Activated T-cell treated with anti-CD3 and anti-CD28 coated beads, Interleukin-2, amount 50 U/mL, for 24 hours (primary cell): ENCODE measurements at regions not wholly inside any gene's neighbourhood (a gene's known extent, or its start where the extent isn't known, plus 50 kb on each side); places are given as distances from the start of the nearest gene placed in this dataset.

Source experiments
- DNase-seq: peaks from one replicate; pipeline ENCODE4 v3.0.0-alpha.2; 2020
- H3K27ac Mint-ChIP-seq: 2 replicates; pipeline ENCODE4 v1.8.0; 2020; ENCODE audit warnings: mild to moderate bottlenecking, mixed read lengths
- H3K27me3 Mint-ChIP-seq: 2 replicates; pipeline ENCODE4 v1.8.0; 2020; ENCODE audit warnings: mixed read lengths
- H3K36me3 Mint-ChIP-seq: 2 replicates; pipeline ENCODE4 v1.8.0; 2020; ENCODE audit warnings: low read depth, mixed read lengths
- H3K4me1 Mint-ChIP-seq: 2 replicates; pipeline ENCODE4 v1.8.0; 2020; ENCODE audit warnings: low read depth, mixed read lengths
- H3K4me3 Mint-ChIP-seq: 2 replicates; pipeline ENCODE4 v1.8.0; 2020; ENCODE audit warnings: mild to moderate bottlenecking, moderate library complexity, mixed read lengths
- H3K9me3 Mint-ChIP-seq: 2 replicates; pipeline ENCODE4 v1.8.0; 2020; ENCODE audit warnings: mixed read lengths

DNA sequence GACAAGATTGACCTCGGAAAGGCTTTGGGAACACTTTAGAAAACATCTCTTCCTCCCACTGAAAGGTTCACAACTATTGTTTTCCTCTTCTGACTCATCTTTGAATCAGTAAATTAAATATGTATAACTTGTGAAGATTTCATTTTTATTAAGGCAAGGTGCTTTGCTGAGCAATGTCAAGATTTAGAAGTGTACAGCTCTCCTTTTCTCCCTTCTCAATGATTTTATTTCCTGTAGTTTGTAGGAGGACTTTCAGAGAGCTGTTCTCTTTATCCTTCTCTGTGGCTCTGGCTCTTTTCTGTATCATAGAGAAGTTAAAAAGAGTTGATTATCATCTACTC, 594.2 kb downstream of the METTL15 start:
- no peaks in the 10 kb centered on the region for H3K9me3 Mint-ChIP-seq
- H3K27ac Mint-ChIP-seq: no peak overlapping the region
- H3K27me3 Mint-ChIP-seq: no peaks in the 10 kb centered on the region
- no peaks in the 10 kb centered on the region for H3K4me1 Mint-ChIP-seq
- no peak for DNase-seq
- no peak overlapping the region for H3K4me3 Mint-ChIP-seq
- H3K36me3 Mint-ChIP-seq: no peaks in the 10 kb centered on the region

DNA sequence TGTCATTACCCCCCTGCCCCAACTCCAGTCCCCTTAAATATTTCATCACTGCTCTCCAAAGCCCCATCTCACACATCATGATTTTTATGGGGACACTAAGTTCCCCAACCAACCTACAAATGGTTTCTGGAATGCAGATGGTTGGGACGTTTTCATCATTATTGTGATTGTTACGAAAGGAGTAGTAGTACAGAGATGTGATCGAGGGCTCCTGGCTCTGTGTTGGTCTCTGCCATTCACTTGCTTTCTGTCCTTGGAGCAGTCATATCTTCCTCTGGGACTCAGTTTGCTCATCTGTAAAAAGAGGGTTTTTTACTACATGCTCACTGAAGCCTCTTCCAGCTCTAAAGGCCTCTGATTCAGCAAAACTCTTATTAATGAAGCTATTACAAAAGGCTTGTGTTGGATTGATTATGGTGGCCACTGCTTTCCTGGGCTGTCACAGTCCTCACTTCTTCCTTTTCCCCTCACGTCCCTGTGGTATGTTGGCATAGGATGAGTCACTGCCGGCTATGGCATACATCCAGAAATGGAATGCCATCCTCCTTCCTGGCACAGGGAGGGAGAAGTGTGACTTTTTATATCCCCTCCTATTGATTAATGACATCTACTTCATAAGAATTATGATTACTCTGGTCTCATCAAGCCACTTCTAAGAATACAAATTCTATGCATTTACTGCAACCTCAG, 593.7 kb downstream of the METTL15 start:
- no peak for DNase-seq
- Mint-ChIP-seq H3K4me1 (no peaks in the 10 kb centered on the region), H3K27ac (no peak overlapping the region)

DNA sequence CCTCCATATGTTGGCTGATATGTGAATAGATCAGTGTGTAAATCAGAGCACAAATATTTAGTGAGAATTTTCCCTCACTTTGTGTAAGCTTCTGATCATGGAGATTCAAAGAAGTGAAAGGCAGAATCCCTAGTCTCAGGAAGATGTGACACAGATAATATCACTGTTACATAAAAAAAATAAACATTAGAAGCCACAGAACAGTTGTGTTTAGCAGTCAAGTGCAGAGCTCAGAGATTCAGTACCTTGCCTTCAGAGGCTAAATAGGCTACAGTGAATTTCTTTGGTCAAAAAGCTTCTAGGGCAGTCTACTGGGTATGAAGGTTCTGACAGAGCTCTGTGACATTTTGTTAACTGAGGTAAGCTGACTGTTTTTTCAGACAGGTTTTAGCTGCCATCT, 591.5 kb downstream of the METTL15 start:
- Mint-ChIP-seq H3K27me3 (no peaks in the 10 kb centered on the region), H3K27ac (no peak overlapping the region), H3K4me3 (no peak overlapping the region), H3K4me1 (no peaks in the 10 kb centered on the region), H3K9me3 (no peaks in the 10 kb centered on the region), H3K36me3 (no peaks in the 10 kb centered on the region)
- DNase-seq: no peak

More for the DNA sequence above, 593.7 kb downstream of the METTL15 start:
- no peaks in the 10 kb centered on the region for H3K27me3 Mint-ChIP-seq
- no peaks in the 10 kb centered on the region for H3K9me3 Mint-ChIP-seq
- no peak overlapping the region for H3K4me3 Mint-ChIP-seq
- H3K36me3 Mint-ChIP-seq: no peaks in the 10 kb centered on the region

DNA sequence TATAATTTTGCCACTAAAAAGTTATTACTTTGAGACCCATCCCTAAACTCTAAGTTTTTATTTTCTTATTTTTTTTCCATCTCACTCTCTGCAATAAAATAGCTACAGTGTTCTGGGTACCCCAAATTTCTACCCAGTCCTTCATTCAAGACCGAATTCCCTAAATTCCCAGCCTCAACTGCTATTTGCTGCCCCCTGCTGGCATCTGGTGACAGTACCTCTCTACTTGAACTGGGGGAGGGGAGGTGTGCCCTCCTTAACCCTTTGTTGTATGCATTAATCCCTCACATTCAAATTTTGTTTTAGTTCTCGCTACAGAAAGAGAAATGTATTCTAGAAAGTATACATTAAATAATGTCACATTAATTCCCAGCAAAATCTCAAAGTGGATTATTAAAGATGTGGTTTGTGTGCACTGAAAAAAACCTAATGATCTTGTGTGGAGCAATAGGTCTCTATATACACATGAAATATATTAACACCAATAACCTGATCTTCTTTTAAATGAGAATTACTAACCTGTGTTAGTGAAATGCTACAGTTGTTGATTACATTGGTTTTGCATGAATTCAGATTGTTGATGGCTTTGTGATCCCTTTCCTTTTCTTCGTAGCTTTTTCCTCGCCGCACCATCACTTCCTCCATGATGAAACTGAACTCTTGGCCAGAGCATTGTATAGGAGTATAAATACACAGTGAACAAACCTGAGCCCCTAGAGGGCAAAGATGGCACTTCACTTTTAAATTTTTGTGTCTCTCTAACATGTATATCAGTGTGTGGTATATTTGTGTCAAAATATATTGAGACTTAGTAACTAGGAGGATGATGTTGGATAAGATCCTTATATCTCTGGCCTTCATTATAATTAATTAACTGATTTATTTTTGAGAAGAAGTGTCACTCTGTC, 590.0 kb downstream of the METTL15 start:
- H3K4me3 Mint-ChIP-seq: no peak overlapping the region
- H3K27ac Mint-ChIP-seq: no peak overlapping the region
- peak; percentile 26 for DNase-seq
- H3K36me3 Mint-ChIP-seq: no peaks in the 10 kb centered on the region
- no peaks in the 10 kb centered on the region for H3K4me1 Mint-ChIP-seq
- H3K27me3 Mint-ChIP-seq: no peaks in the 10 kb centered on the region
- no peaks in the 10 kb centered on the region for H3K9me3 Mint-ChIP-seq

DNA sequence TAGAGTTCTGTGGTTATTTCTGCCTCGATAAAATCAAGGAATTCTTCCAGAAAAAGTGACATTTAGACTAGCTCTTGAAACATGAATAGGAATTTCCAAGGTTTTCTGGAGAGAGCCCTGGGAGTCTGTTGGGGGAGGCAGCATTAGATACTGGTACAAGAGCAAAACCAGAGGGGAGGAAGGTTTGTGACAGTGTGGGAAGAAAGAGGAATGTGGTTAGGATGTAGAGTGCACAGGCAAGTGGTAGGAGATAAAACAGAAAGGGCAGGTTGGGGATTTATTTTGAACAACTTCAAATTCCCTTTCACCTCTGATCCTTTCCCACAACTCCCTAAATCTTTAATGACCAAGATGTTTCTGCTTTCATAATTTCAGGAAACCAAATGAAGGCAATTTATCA, 588.4 kb downstream of the METTL15 start:
- no peaks in the 10 kb centered on the region for H3K4me1 Mint-ChIP-seq
- no peak overlapping the region for H3K4me3 Mint-ChIP-seq
- no peaks in the 10 kb centered on the region for H3K27me3 Mint-ChIP-seq
- DNase-seq: no peak
- H3K36me3 Mint-ChIP-seq: no peaks in the 10 kb centered on the region
- H3K27ac Mint-ChIP-seq: no peak overlapping the region
- no peaks in the 10 kb centered on the region for H3K9me3 Mint-ChIP-seq

DNA sequence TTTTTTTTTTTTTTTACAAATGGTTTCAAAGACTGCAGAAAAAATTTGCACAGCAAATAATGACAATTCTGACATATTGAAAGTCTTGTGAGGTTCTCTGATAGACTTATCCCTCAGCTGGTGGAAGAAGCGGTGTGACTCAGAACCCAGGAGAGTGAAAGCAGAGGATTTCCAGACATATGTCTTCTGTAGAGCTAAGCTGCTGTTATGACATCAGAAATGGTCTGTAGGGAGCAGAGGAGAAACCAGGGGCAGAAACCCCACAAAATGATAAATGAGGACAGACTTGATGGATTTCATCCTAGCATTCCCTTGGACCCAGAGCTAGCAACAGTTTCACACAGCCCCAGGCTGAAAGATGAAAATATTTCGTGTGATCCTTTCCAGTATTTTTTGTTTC, 582.6 kb downstream of the METTL15 start:
- Mint-ChIP-seq H3K27ac (no peak overlapping the region), H3K9me3 (peaks cover 11% of the 10 kb centered on the region), H3K4me3 (no peak overlapping the region), H3K27me3 (no peaks in the 10 kb centered on the region), H3K36me3 (no peaks in the 10 kb centered on the region), H3K4me1 (no peaks in the 10 kb centered on the region)
- DNase-seq: no peak

DNA sequence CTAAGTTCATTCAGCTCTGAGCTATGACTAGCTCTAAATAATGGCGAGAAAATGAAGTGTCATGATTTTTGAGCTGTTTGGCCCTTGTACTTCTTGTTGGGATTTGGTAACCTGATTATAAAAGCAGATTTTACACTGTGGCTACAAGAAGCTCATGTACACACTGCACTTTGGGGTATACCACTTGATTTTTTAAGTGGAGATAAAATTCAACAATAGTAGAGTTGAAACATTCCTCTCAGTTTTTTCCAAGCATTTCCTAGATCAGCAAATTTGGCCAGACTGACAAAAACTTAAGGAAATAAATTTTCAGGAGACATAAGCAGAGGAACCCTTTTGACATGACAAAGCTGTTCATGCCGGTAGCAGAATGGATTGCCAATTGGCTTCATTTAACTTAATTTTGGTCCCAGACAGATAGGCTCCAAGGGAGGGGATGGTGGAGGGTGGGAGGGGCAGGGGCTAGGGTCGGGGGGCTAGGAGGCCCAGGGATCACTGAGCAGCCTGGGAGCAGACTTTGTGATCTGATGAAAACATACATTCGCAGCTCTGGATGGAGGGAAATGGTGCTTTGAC, 575.9 kb downstream of the METTL15 start:
- no peaks in the 10 kb centered on the region for H3K27me3 Mint-ChIP-seq
- peaks cover 6% of the 10 kb centered on the region for H3K9me3 Mint-ChIP-seq
- no peaks in the 10 kb centered on the region for H3K36me3 Mint-ChIP-seq
- H3K4me1 Mint-ChIP-seq: no peaks in the 10 kb centered on the region
- no peak overlapping the region for H3K27ac Mint-ChIP-seq
- H3K4me3 Mint-ChIP-seq: no peak overlapping the region
- no peak for DNase-seq

DNA sequence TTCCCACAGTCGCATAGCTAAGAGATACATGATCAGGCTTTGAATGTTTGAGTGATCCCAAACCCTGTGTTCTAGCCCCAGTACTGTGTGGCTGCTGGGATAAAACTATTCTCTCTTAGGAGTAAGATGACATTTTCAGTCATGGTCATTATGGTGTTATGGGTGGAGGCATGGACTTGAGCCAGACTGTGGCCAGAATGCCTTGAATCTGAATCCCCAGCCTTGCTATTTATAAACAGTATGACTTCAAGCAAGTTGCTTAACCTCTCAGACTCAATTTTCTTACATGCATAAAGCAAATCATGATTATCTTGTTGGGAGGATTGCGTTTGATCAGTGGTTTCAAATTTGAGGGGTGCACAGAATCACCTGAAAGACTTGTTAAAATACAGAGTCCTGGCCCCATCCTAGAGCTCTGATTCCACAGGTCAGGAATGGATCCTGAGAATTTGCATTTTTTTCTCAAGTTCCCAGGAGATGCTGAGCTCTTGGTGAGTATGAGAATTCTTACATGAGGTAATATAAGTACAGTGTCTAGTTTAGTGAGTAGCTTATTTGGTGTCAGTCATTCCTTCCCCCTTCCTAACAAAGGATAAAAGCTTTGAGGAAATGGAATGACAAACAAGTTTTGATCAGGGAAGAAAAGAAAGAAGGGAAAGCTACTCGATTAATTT, 571.7 kb downstream of the METTL15 start:
- Mint-ChIP-seq H3K27ac (no peak overlapping the region), H3K36me3 (no peaks in the 10 kb centered on the region), H3K9me3 (peaks cover 2% of the 10 kb centered on the region), H3K27me3 (no peaks in the 10 kb centered on the region), H3K4me3 (no peak overlapping the region), H3K4me1 (no peaks in the 10 kb centered on the region)
- no peak for DNase-seq

DNA sequence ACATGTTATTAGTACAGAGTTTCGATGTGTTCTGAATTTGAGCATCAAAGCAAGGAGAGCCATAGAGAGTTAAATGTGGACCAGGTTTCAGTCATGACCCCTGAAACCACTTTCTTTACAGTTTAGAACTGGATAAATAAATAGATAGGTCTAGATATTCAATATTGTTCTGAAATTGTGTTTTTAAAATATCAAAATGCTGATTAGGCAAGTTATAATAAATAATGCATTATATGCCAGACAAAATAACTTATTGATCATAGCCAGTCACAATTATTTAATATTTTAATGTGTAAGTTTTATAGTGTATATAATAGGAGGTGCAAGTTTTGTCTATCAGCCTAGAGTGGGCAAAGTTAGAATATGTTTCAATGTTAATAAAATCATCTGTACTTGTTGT, 569.5 kb downstream of the METTL15 start:
- no peak overlapping the region for H3K27ac Mint-ChIP-seq
- no peaks in the 10 kb centered on the region for H3K4me1 Mint-ChIP-seq
- H3K27me3 Mint-ChIP-seq: no peaks in the 10 kb centered on the region
- no peaks in the 10 kb centered on the region for H3K36me3 Mint-ChIP-seq
- no peak overlapping the region for H3K4me3 Mint-ChIP-seq
- DNase-seq: no peak
- peaks cover 2% of the 10 kb centered on the region for H3K9me3 Mint-ChIP-seq

DNA sequence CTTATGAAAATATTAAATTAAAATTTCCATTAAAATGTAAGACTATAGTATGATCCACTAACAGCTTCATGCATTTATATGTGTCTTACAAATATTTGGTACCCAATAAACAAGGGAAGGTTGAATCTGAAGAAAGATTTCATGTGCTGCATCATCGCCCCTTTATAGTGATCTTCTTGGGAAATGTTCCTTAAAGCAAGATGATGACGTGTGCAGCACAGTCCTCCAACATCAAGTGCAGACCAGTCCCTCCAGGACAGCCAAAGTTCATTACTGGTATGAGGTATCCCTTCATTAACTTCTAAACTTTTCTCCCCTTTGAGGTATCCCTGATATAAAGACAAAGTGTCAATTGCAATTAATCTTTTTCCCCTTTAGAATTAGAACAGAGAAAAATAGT, 567.0 kb downstream of the METTL15 start:
- Mint-ChIP-seq H3K4me1 (no peaks in the 10 kb centered on the region), H3K36me3 (no peaks in the 10 kb centered on the region), H3K4me3 (no peak overlapping the region), H3K9me3 (no peaks in the 10 kb centered on the region), H3K27me3 (no peaks in the 10 kb centered on the region), H3K27ac (no peak overlapping the region)
- DNase-seq: no peak

DNA sequence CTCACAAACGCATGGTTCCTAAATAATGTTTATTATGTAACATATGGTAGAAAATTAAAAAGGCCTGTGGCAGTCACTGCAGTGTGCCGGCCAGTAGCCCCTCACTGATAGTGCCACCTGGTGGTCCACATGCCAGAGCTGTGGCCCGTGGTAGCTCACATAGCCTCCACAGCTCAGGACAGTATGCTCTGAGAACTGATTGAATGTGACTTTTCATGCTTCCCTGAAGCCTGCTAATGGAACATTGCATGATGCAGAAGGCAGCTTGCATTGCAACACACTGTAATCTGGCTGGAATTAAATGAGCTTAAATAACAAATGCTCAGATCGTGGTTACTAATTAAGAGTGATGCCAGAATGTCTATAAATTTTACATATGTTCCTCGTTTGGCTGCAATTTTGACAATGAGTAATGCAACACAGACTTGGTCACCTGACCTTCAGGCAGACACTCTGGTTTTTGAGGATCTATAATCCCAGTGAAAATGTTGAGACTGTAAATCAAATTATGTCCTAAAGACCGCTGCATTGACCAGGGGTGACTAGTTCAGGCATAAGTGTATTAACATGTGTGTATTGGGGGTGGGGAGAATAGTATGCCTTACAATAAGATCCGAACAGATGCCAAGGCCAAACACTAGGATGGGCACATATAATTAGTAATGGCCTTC, 566.4 kb downstream of the METTL15 start:
- Mint-ChIP-seq H3K4me1 (no peaks in the 10 kb centered on the region), H3K27me3 (no peaks in the 10 kb centered on the region), H3K36me3 (no peaks in the 10 kb centered on the region), H3K4me3 (no peak overlapping the region), H3K9me3 (no peaks in the 10 kb centered on the region), H3K27ac (no peak overlapping the region)
- no peak for DNase-seq

DNA sequence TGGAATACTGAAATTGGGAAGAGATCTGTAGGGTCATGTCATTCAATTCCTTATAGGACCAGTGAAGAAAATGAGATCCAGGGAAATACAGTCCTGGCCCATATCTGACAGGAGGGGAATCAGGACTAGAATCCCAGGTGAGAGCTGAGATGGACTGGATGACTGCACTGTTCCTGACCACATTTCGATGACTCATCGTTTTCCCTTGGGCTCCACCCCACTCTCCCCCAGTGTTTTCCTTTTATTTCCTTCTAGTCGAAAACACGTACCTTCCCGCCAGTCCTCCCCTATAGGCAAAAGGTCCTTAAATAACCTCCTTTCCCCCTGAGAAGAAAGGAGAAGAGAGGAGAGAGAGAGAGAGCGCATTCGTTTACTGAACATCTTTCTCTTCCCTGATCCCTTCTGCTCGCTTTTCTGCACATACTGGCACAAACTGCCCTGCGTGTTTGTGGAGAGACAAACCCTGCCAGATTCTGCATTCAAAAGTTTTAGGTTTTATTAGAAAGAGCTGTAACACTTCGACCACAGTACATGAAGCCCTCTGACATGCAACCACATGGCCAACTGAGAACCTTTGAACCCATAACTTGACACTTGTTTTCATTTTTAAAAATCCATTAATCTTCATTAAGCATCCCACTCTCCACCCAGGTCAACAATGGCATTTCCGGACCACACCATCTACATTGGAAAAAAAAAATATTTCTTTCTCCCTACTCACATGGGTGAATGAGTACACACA, 565.7 kb downstream of the METTL15 start:
- H3K27ac Mint-ChIP-seq: no peak overlapping the region
- no peaks in the 10 kb centered on the region for H3K27me3 Mint-ChIP-seq
- no peaks in the 10 kb centered on the region for H3K4me1 Mint-ChIP-seq
- no peaks in the 10 kb centered on the region for H3K36me3 Mint-ChIP-seq
- no peak overlapping the region for H3K4me3 Mint-ChIP-seq
- H3K9me3 Mint-ChIP-seq: no peaks in the 10 kb centered on the region
- DNase-seq: no peak

DNA sequence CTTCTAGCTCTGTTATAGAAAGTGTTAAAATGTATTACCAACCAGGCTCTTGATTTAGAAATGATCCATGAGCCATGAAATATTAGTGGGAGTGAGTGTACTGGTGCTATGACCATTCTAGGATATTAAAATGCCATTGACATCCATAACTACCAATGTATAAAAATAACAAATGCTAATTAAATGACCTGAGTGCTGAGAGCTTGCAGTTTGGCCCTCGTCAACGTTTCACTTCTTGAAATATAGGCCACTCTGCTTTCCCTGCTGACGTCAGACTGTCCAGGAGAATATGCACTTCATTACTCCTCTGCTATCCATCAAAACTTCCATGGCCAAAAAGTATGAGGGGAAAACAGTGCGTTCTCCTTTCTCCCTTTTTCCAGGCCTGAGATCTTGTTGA, 563.1 kb downstream of the METTL15 start:
- H3K4me1 Mint-ChIP-seq: no peaks in the 10 kb centered on the region
- no peak overlapping the region for H3K27ac Mint-ChIP-seq
- no peak for DNase-seq
- H3K9me3 Mint-ChIP-seq: no peaks in the 10 kb centered on the region
- no peaks in the 10 kb centered on the region for H3K36me3 Mint-ChIP-seq
- H3K27me3 Mint-ChIP-seq: no peaks in the 10 kb centered on the region
- H3K4me3 Mint-ChIP-seq: no peak overlapping the region

DNA sequence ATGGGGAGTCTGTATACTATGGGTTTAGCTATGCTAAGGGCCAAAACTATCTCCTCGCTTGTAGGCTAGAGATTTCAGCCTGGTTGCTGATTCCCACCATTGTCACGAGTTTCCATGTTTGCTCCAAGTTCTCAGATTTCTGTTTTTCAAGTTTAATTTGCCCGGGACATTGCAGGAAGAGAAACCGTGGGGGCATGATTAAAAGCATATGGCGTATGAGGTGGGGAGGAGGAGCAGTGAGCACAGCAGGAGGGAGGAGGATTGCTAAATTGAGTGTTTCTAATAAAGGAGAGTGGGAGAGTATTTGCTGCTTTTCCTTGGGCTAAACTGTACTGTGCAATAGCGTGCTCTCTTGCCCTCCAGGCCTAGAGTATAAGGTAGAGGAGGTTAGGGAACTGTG, 558.4 kb downstream of the METTL15 start:
- H3K4me3 Mint-ChIP-seq: no peak overlapping the region
- H3K27me3 Mint-ChIP-seq: no peaks in the 10 kb centered on the region
- H3K4me1 Mint-ChIP-seq: no peaks in the 10 kb centered on the region
- H3K36me3 Mint-ChIP-seq: no peaks in the 10 kb centered on the region
- no peak for DNase-seq
- H3K9me3 Mint-ChIP-seq: no peaks in the 10 kb centered on the region
- H3K27ac Mint-ChIP-seq: no peak overlapping the region
